ENCODE measurements at regions not wholly inside any gene's neighbourhood (a gene's known extent, or its start where the extent isn't known, plus 50 kb on each side); places are given as distances from the start of the nearest gene placed in this dataset.

DNA sequence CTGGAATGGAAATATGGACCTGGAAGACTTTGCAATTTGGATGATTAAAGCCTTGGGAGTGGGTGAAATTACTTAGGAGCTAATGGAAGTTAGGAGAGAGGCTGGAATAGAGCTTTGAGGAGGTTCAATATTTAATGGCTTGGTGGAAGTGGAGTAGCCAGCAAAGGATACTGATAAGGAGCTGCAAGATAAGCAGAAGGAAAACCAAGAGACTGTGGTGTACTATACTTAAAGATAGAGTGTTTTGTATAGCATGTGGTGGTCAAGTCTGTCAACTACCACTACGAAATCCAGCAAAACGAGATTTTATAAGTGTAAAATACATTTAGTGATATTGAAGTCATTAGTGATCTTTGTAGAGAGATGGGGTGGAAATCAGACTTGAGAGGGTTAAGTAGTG lies 54.0 kb upstream of the TMLHE start:
- TF ChIP-seq, protein P1, sequence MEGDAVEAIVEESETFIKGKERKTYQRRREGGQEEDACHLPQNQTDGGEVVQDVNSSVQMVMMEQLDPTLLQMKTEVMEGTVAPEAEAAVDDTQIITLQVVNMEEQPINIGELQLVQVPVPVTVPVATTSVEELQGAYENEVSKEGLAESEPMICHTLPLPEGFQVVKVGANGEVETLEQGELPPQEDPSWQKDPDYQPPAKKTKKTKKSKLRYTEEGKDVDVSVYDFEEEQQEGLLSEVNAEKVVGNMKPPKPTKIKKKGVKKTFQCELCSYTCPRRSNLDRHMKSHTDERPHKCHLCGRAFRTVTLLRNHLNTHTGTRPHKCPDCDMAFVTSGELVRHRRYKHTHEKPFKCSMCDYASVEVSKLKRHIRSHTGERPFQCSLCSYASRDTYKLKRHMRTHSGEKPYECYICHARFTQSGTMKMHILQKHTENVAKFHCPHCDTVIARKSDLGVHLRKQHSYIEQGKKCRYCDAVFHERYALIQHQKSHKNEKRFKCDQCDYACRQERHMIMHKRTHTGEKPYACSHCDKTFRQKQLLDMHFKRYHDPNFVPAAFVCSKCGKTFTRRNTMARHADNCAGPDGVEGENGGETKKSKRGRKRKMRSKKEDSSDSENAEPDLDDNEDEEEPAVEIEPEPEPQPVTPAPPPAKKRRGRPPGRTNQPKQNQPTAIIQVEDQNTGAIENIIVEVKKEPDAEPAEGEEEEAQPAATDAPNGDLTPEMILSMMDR (IDR thresholded peaks at IDR 0.05; ENCODE audit: low read length): no peak
- TF ChIP-seq EZH2 (optimal IDR thresholded peaks at IDR 0.05; ENCODE audit: low read depth, low read length): no peak
- no peak for TF ChIP-seq EZH2phosphoT487 (IDR thresholded peaks at IDR 0.05; ENCODE audit: low read length)
